Renal cortex interstitium (tissue), 11 donors: ENCODE measurements at regions not wholly inside any gene's neighbourhood (a gene's known extent, or its start where the extent isn't known, plus 50 kb on each side); places are given as distances from the start of the nearest gene placed in this dataset.
"Not testable (repeated sequence)": the region's sequence is repeated elsewhere in the genome, so short reads cannot be mapped to it uniquely, and the experiment has no call there.

ENCODE experiments used
- DNase-seq, 11 donors: peaks; one replicate each; pipeline ENCODE4 v3.0.0-alpha.2; 2013; ENCODE audit warnings: low read depth in 9 of 11, low spot score in 4 of 11; ENCODE audit errors: extremely low read depth in 1 of 11

GRCh38 chr6:18656506-18656905, 269.4 kb downstream of the RNF144B start:
- DNase-seq: no peak

- DNase-seq: not testable (repeated sequence)
Measured at GRCh38 chr6:18659994-18660393, 272.8 kb downstream of the RNF144B start.

- no peak for DNase-seq
Measured at GRCh38 chr6:18663011-18663410, 275.9 kb downstream of the RNF144B start.

GRCh38 chr6:18664401-18664800, 277.3 kb downstream of the RNF144B start:
- no peak for DNase-seq

- no peak for DNase-seq
Measured at GRCh38 chr6:18667612-18668011, 280.5 kb downstream of the RNF144B start.

GRCh38 chr6:18668994-18669393, 281.8 kb downstream of the RNF144B start:
- no peak for DNase-seq

GRCh38 chr6:18672852-18673251, 285.7 kb downstream of the RNF144B start:
- DNase-seq: no peak

GRCh38 chr6:18674346-18674745, 287.2 kb downstream of the RNF144B start:
- DNase-seq: no peak

- no peak for DNase-seq
Measured at GRCh38 chr6:18675881-18676280, 288.7 kb downstream of the RNF144B start.

GRCh38 chr6:18676548-18676947, 289.4 kb downstream of the RNF144B start:
- no peak for DNase-seq

GRCh38 chr6:18680842-18681241, 293.7 kb downstream of the RNF144B start:
- DNase-seq: no peak

GRCh38 chr6:18681832-18682503, 294.8 kb downstream of the RNF144B start:
- no peak for DNase-seq

GRCh38 chr6:18684343-18684742, 297.2 kb downstream of the RNF144B start:
- DNase-seq: no peak

- no peak for DNase-seq
Measured at GRCh38 chr6:18692929-18693685, 306.0 kb downstream of the RNF144B start.

GRCh38 chr6:18693881-18694280, 306.7 kb downstream of the RNF144B start:
- DNase-seq: no peak

GRCh38 chr6:18703546-18703945, 316.4 kb downstream of the RNF144B start:
- no peak for DNase-seq

GRCh38 chr6:18707714-18708439, 320.7 kb downstream of the RNF144B start:
- no peak for DNase-seq

- DNase-seq: no peak
Measured at GRCh38 chr6:18712595-18712994, 325.4 kb downstream of the RNF144B start.

- DNase-seq: no peak
Measured at GRCh38 chr6:18720075-18720474, 332.9 kb downstream of the RNF144B start.

GRCh38 chr6:18724056-18724455, 336.9 kb downstream of the RNF144B start:
- DNase-seq: no peak
